OCI-LY1 (cell line): ENCODE measurements at regions not wholly inside any gene's neighbourhood (a gene's known extent, or its start where the extent isn't known, plus 50 kb on each side); places are given as distances from the start of the nearest gene placed in this dataset.

Source experiments
- H2AFZ ChIP-seq: fragments of 200-600 bp; sonication (generic), shearing (Covaris generic); 2 replicates; pipeline ENCODE4 v1.6.0; 2014; ENCODE audit warnings: antibody characterized with exemption, mild to moderate bottlenecking, low read length
- H3F3A ChIP-seq: fragments of 200-600 bp; sonication (generic), shearing (Covaris generic); 2 replicates; pipeline ENCODE4 v1.6.0; 2014; ENCODE audit warnings: mild to moderate bottlenecking, antibody characterized with exemption, low read length, moderate library complexity; ENCODE audit not compliant: insufficient read depth
- H3K27ac ChIP-seq: fragments of 200-600 bp; sonication (generic); 2 replicates; pipeline ENCODE4 v1.5.1; 2014; ENCODE audit warnings: low read length, mixed run types, mild to moderate bottlenecking, low read depth; ENCODE audit not compliant: poor library complexity, severe bottlenecking
- H3K27me3 ChIP-seq: fragments of 200-600 bp; sonication (generic); 2 replicates; pipeline ENCODE4 v1.6.0; 2014; ENCODE audit warnings: antibody characterized with exemption, mild to moderate bottlenecking, low read length, moderate library complexity; ENCODE audit not compliant: insufficient read depth
- H3K36me3 ChIP-seq: fragments of 200-600 bp; sonication (generic); 2 replicates; pipeline ENCODE4 v1.6.1; 2014; ENCODE audit warnings: mild to moderate bottlenecking, antibody characterized with exemption, low read length, moderate library complexity, mixed read lengths; ENCODE audit not compliant: insufficient read depth
- H3K4me1 ChIP-seq: fragments of 200-600 bp; sonication (generic); 2 replicates; pipeline ENCODE4 v1.5.1; 2014; ENCODE audit warnings: mild to moderate bottlenecking, low read length, moderate library complexity; ENCODE audit not compliant: insufficient read depth, severe bottlenecking
- H3K4me2 ChIP-seq: fragments of 200-600 bp; sonication (generic), shearing (Covaris generic); 2 replicates; pipeline ENCODE4 v1.6.1; 2014; ENCODE audit warnings: low read length
- H3K4me3 ChIP-seq: fragments of 200-600 bp; sonication (generic); 2 replicates; pipeline ENCODE4 v1.5.1; 2014; ENCODE audit warnings: low read length, low read depth, mild to moderate bottlenecking, mixed read lengths; ENCODE audit not compliant: poor library complexity, severe bottlenecking
- H3K79me2 ChIP-seq: fragments of 200-600 bp; shearing (Covaris generic); 2 replicates; pipeline ENCODE4 v1.6.1; 2016; ENCODE audit warnings: mixed run types, low read length, mixed read lengths; ENCODE audit not compliant: insufficient read depth
- H3K9ac ChIP-seq: fragments of 200-600 bp; sonication (generic), shearing (Covaris generic); 2 replicates; pipeline ENCODE4 v1.6.1; 2014; ENCODE audit warnings: mild to moderate bottlenecking, low read length, mixed read lengths
- H3K9me2 ChIP-seq: fragments of 200-600 bp; sonication (generic), shearing (Covaris generic); 2 replicates; pipeline ENCODE4 v1.6.1; 2014; ENCODE audit warnings: low read depth, mild to moderate bottlenecking, low read length, mixed read lengths
- H3K9me3 ChIP-seq: fragments of 200-600 bp; shearing (Covaris generic); 2 replicates; pipeline ENCODE4 v1.6.1; 2014; ENCODE audit warnings: low read length, mixed read lengths
- H4K20me1 ChIP-seq: fragments of 200-600 bp; sonication (generic), shearing (Covaris generic); 2 replicates; pipeline ENCODE4 v1.6.0; 2016; ENCODE audit warnings: mild to moderate bottlenecking, low read length; ENCODE audit not compliant: insufficient read depth
- CTCF ChIP-seq: fragments of 200-600 bp; sonication (generic), shearing (Covaris generic); IDR thresholded peaks from 2 replicates; pipeline ENCODE4 v1.5.1; 2017; ENCODE audit warnings: mild to moderate bottlenecking, antibody characterized with exemption, low read length, moderate library complexity, mixed read lengths
- EZH2 ChIP-seq: fragments of 200-600 bp; sonication (generic), shearing (Covaris generic); IDR thresholded peaks from 2 replicates; pipeline ENCODE4 v1.8.0; 2017; ENCODE audit warnings: borderline replicate concordance, mixed run types, mild to moderate bottlenecking, antibody characterized with exemption, low read length, moderate library complexity, mixed read lengths

DNA sequence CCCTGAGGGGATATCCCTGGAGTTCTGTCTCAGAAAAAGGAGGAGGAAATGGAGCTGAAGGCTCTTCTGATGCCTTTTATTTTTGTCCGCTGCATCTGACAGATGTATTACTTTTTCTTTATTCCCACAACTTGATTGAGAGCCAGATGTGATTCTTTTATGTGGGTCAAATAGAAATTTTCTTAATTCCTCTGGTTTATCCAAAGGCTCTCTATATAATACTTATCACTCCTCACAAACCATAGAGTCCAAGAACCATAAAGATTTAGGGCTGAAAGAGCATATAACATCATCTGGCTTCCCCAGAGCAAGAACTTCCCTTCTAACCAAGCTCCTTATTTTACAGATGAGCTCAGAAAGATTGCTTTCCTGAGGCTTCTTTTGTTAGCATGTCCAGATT is 756.7 kb upstream of the FAM241A start:
- H3F3A ChIP-seq, result no peaks in the 10 kb centered on the region
- no peaks in the 10 kb centered on the region for H3K9me2 ChIP-seq
- no peaks in the 10 kb centered on the region for H3K27me3 ChIP-seq
- no peaks in the 10 kb centered on the region for H3K36me3 ChIP-seq
- no peak overlapping the region for H3K27ac ChIP-seq
- no peak overlapping the region for H3K4me3 ChIP-seq
- H2AFZ ChIP-seq, result no peak overlapping the region
- H3K4me2 ChIP-seq, result no peak overlapping the region
- H3K9ac ChIP-seq, result no peak overlapping the region
- no peak for TF ChIP-seq EZH2
- no peaks in the 10 kb centered on the region for H3K9me3 ChIP-seq
- no peaks in the 10 kb centered on the region for H4K20me1 ChIP-seq
- H3K79me2 ChIP-seq, result no peaks in the 10 kb centered on the region
- no peaks in the 10 kb centered on the region for H3K4me1 ChIP-seq

- no peaks in the 10 kb centered on the region for H3K4me1 ChIP-seq
- no peaks in the 10 kb centered on the region for H3K27me3 ChIP-seq
- H3K27ac ChIP-seq, result no peak overlapping the region
- no peak overlapping the region for H3K4me2 ChIP-seq
- TF ChIP-seq CTCF (no peak), EZH2 (no peak)
- H3K36me3 ChIP-seq, result no peaks in the 10 kb centered on the region
- H4K20me1 ChIP-seq, result no peaks in the 10 kb centered on the region
- no peaks in the 10 kb centered on the region; the same call in 1 of the 2 replicates for H3K9me2 ChIP-seq
- no peak overlapping the region for H3K9ac ChIP-seq
- H3F3A ChIP-seq, result no peaks in the 10 kb centered on the region
- no peak overlapping the region for H2AFZ ChIP-seq
- no peaks in the 10 kb centered on the region for H3K9me3 ChIP-seq
- H3K79me2 ChIP-seq, result no peaks in the 10 kb centered on the region
- H3K4me3 ChIP-seq, result no peak overlapping the region
These were observed 753.4 kb upstream of the FAM241A start for GRCh38 chr4:111391829-111392228.

- Histone ChIP-seq H3F3A (no peaks in the 10 kb centered on the region), H2AFZ (no peak overlapping the region), H3K4me2 (no peak overlapping the region), H3K4me3 (no peak overlapping the region), H3K36me3 (no peaks in the 10 kb centered on the region), H3K9ac (no peak overlapping the region), H3K27ac (no peak overlapping the region), H3K4me1 (no peaks in the 10 kb centered on the region), H3K9me2 (no peaks in the 10 kb centered on the region; the same call in 1 of the 2 replicates), H3K79me2 (no peaks in the 10 kb centered on the region), H4K20me1 (no peaks in the 10 kb centered on the region), H3K9me3 (no peaks in the 10 kb centered on the region), H3K27me3 (no peaks in the 10 kb centered on the region)
- TF ChIP-seq CTCF (no peak), EZH2 (no peak)
These were observed 751.5 kb upstream of the FAM241A start for GRCh38 chr4:111393781-111394180.

DNA sequence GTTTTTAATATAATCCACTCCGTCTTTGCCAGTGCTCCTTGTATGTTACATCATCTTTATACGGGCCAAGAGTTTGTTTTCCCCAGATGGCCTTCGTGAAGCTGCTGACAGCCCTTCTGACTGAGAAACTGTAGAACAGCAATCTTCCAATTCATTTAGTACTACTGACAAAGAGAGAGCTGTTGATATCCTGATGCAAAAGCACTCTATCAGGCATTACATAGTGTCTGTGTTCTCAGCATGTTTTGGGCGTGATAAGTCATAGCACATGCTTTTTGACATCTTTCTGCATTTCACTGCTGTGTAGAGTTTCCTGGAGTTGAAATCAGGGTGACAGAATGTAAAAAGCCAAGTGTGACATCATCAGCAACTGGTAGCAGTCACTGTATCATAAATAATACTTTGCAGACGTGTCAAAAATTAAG is 746.3 kb upstream of the FAM241A start:
- no peak overlapping the region for H3K4me3 ChIP-seq
- TF ChIP-seq EZH2, result no peak
- TF ChIP-seq CTCF, result no peak

More for the DNA sequence above, 746.3 kb upstream of the FAM241A start:
- Histone ChIP-seq H3K79me2 (no peaks in the 10 kb centered on the region), H3K9ac (no peak overlapping the region), H3K4me1 (no peaks in the 10 kb centered on the region), H4K20me1 (no peaks in the 10 kb centered on the region), H3K9me2 (no peaks in the 10 kb centered on the region; the same call in 1 of the 2 replicates), H3K27me3 (no peaks in the 10 kb centered on the region), H2AFZ (no peak overlapping the region), H3K27ac (no peak overlapping the region), H3K4me2 (no peak overlapping the region), H3K36me3 (no peaks in the 10 kb centered on the region), H3F3A (no peaks in the 10 kb centered on the region), H3K9me3 (no peaks in the 10 kb centered on the region)
